HEK293 (cell line): ENCODE measurements at regions not wholly inside any gene's neighbourhood (a gene's known extent, or its start where the extent isn't known, plus 50 kb on each side); places are given as distances from the start of the nearest gene placed in this dataset.

Experiments
- ZNF433 ChIP-seq: fragments of 450-650 bp; formaldehyde crosslinking; IDR thresholded peaks from 2 replicates; pipeline ENCODE4 v1.5.1; 2016; ENCODE audit warnings: missing biosample characterization, missing genetic modification characterization, low read depth
- ZSCAN30 ChIP-seq: fragments of 450-650 bp; IDR thresholded peaks from 2 replicates; pipeline ENCODE4 v1.5.1; 2018; ENCODE audit warnings: missing biosample characterization, mild to moderate bottlenecking, missing genetic modification characterization, moderate library complexity
- TF ChIP-seq, protein P1 (sequence below): fragments of 450-650 bp; formaldehyde crosslinking; IDR thresholded peaks from 2 replicates; pipeline ENCODE4 v1.5.1; 2016; ENCODE audit warnings: missing biosample characterization, missing genetic modification characterization
- TF ChIP-seq, protein P2 (sequence below): fragments of 450-650 bp; formaldehyde crosslinking; optimal IDR thresholded peaks from 2 replicates; pipeline ENCODE3; 2016; ENCODE audit warnings: missing biosample characterization, mild to moderate bottlenecking, missing genetic modification characterization
- TF ChIP-seq, protein P3 (sequence below): fragments of 450-650 bp; formaldehyde crosslinking; IDR thresholded peaks from 2 replicates; pipeline ENCODE4 v1.5.1; 2017; ENCODE audit warnings: missing biosample characterization, missing genetic modification characterization

DNA sequence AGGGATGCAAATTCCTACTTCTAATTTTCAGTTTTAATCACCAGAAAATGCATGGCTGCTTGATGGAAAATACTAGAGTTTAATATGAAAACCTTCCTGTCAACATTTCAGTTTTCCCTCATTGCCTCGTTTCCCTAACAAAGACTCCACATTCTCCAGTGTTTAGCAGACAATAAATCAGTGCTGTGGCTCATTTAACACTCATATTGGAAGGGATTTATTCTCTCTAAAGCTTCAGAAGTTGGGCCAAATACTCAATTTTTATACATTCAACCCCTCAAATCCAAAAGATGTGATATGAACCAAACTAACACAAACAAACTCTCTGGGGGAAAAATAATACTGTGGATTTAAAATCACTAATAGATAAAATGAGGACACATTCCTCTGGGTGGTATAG is 482.5 kb downstream of the FLRT2 start:
- TF ChIP-seq, protein P1, sequence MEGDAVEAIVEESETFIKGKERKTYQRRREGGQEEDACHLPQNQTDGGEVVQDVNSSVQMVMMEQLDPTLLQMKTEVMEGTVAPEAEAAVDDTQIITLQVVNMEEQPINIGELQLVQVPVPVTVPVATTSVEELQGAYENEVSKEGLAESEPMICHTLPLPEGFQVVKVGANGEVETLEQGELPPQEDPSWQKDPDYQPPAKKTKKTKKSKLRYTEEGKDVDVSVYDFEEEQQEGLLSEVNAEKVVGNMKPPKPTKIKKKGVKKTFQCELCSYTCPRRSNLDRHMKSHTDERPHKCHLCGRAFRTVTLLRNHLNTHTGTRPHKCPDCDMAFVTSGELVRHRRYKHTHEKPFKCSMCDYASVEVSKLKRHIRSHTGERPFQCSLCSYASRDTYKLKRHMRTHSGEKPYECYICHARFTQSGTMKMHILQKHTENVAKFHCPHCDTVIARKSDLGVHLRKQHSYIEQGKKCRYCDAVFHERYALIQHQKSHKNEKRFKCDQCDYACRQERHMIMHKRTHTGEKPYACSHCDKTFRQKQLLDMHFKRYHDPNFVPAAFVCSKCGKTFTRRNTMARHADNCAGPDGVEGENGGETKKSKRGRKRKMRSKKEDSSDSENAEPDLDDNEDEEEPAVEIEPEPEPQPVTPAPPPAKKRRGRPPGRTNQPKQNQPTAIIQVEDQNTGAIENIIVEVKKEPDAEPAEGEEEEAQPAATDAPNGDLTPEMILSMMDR (tag by site-specific recombination) = no peak
- TF ChIP-seq, protein P2, sequence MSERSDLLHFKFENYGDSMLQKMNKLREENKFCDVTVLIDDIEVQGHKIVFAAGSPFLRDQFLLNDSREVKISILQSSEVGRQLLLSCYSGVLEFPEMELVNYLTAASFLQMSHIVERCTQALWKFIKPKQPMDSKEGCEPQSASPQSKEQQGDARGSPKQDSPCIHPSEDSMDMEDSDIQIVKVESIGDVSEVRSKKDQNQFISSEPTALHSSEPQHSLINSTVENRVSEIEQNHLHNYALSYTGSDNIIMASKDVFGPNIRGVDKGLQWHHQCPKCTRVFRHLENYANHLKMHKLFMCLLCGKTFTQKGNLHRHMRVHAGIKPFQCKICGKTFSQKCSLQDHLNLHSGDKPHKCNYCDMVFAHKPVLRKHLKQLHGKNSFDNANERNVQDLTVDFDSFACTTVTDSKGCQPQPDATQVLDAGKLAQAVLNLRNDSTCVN (tag by site-specific recombination) = no peak
- TF ChIP-seq, protein P3, sequence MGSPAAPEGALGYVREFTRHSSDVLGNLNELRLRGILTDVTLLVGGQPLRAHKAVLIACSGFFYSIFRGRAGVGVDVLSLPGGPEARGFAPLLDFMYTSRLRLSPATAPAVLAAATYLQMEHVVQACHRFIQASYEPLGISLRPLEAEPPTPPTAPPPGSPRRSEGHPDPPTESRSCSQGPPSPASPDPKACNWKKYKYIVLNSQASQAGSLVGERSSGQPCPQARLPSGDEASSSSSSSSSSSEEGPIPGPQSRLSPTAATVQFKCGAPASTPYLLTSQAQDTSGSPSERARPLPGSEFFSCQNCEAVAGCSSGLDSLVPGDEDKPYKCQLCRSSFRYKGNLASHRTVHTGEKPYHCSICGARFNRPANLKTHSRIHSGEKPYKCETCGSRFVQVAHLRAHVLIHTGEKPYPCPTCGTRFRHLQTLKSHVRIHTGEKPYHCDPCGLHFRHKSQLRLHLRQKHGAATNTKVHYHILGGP (tag by site-specific recombination) = no peak
- TF ChIP-seq ZNF433 (tag by site-specific recombination) = no peak
- no peak for TF ChIP-seq ZSCAN30 (tag by site-specific recombination)
